H54 (cell line): ENCODE measurements at regions not wholly inside any gene's neighbourhood (a gene's known extent, or its start where the extent isn't known, plus 50 kb on each side); places are given as distances from the start of the nearest gene placed in this dataset.
A peak's percentile ranks its signal among the peaks of the same experiment; 100 is the strongest.

Experiments
- DNase-seq: peaks from one replicate; pipeline ENCODE4 v3.0.0; 2011; ENCODE audit warnings: low spot score, mixed read lengths; ENCODE audit not compliant: insufficient read length
- FAIRE-seq: peaks from 3 replicates; lab custom pipeline; 2011; peaks lifted over from hg19 to GRCh38; lab: Jason Lieb, UNC
- POLR2A ChIP-seq: IDR thresholded peaks from 2 replicates; pipeline ENCODE4 v1.6.1; 2011; ENCODE audit warnings: low read depth, mild to moderate bottlenecking, low read length

GRCh38 chr21:16169779-16170178, 440.0 kb downstream of the USP25 start:
- no peak for DNase-seq
- FAIRE-seq, result peak; percentile 53
- TF ChIP-seq POLR2A, result no peak

- no peak for DNase-seq
- TF ChIP-seq POLR2A, result no peak
- no peak for FAIRE-seq
Measured at GRCh38 chr21:16176570-16176969, 446.8 kb downstream of the USP25 start.

- no peak for TF ChIP-seq POLR2A
- FAIRE-seq, result no peak
- no peak for DNase-seq
Measured at GRCh38 chr21:16177532-16177931, 447.8 kb downstream of the USP25 start.

GRCh38 chr21:16179773-16180172, 450.0 kb downstream of the USP25 start:
- FAIRE-seq (peak; percentile 83), DNase-seq (no peak)
- TF ChIP-seq POLR2A, result no peak

- no peak for FAIRE-seq
- TF ChIP-seq POLR2A, result no peak
- DNase-seq, result no peak
Measured at GRCh38 chr21:16180614-16181013, 450.8 kb downstream of the USP25 start.

- no peak for TF ChIP-seq POLR2A
- FAIRE-seq (peak; percentile 30), DNase-seq (no peak)
Measured at GRCh38 chr21:16181018-16181417, 451.2 kb downstream of the USP25 start.

- DNase-seq, result no peak
- FAIRE-seq, result no peak
- TF ChIP-seq POLR2A, result no peak
Measured at GRCh38 chr21:16185766-16186165, 456.0 kb downstream of the USP25 start.

GRCh38 chr21:16186742-16187141, 457.0 kb downstream of the USP25 start:
- DNase-seq, result no peak

GRCh38 chr21:16187603-16188301, 458.0 kb downstream of the USP25 start:
- DNase-seq (no peak), FAIRE-seq (no peak)
- TF ChIP-seq POLR2A, result no peak

More at GRCh38 chr21:16186742-16187141, 457.0 kb downstream of the USP25 start:
- FAIRE-seq, result peak; percentile 43
- no peak for TF ChIP-seq POLR2A

GRCh38 chr21:16192902-16193301, 463.1 kb downstream of the USP25 start:
- TF ChIP-seq POLR2A, result no peak
- peak; percentile 15 for DNase-seq
- FAIRE-seq, result peak; percentile 99

GRCh38 chr21:16193496-16194094, 463.8 kb downstream of the USP25 start:
- FAIRE-seq (no peak), DNase-seq (no peak)
- no peak for TF ChIP-seq POLR2A

- FAIRE-seq (peak; percentile 98), DNase-seq (peak; percentile 9)
- TF ChIP-seq POLR2A, result no peak
Measured at GRCh38 chr21:16194095-16194787, 464.5 kb downstream of the USP25 start.

- DNase-seq (no peak), FAIRE-seq (peak; percentile 92)
- no peak for TF ChIP-seq POLR2A
Measured at GRCh38 chr21:16194788-16195537, 465.2 kb downstream of the USP25 start.

GRCh38 chr21:16195538-16195910, 465.7 kb downstream of the USP25 start:
- DNase-seq, result no peak
- TF ChIP-seq POLR2A, result no peak
- no peak for FAIRE-seq

- FAIRE-seq, result no peak
- DNase-seq, result no peak
- TF ChIP-seq POLR2A, result no peak
Measured at GRCh38 chr21:16196001-16196400, 466.2 kb downstream of the USP25 start.
